ENCODE measurements at regions not wholly inside any gene's neighbourhood (a gene's known extent, or its start where the extent isn't known, plus 50 kb on each side); places are given as distances from the start of the nearest gene placed in this dataset.
"Not testable (repeated sequence)": the region's sequence is repeated elsewhere in the genome, so short reads cannot be mapped to it uniquely, and the experiment has no call there.

DNA sequence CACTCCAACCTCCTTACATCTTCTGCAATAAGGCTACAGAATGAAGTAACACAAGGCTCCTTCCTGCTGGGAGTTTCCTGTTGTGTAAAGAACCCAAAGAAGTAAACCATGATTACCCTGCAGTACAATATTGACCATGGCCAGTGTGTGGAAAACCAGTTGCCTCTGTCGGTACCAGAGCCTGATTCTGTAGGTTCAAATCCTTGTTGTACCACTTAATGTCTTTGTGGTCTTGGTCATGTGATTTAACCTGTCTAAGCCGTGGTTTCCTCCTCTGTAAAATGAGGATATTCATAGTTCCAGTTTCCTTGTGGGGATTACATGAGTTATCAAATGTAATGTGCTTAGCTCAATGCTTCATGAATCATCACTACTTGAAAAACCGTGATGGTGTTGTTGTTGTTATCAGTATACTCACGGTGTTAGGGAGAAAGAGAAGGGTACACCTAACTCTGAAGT, 60.3 kb upstream of the PRELID3B start:
- no peak for DNase-seq
- Histone ChIP-seq H2BK15ac (ENCODE audit: low read depth, poor library complexity, severe bottlenecking) (no peak overlapping the region), H3K36me3 (ENCODE audit: control insufficient read depth in 1 of 2, insufficient read depth in 2 of 2, low read depth in 1 of 2, low read length in 2 of 2) (no peaks in the 10 kb centered on the region), H3K4me2 (ENCODE audit: low read length, poor library complexity, severe bottlenecking) (no peak overlapping the region), H4K8ac (ENCODE audit: low read length) (no peak overlapping the region), H2BK5ac (ENCODE audit: low read depth, low read length, poor library complexity, severe bottlenecking) (no peak overlapping the region), H3K4me3 (ENCODE audit: insufficient read depth in 1 of 2, low read depth in 1 of 2, low read length in 2 of 2) (no peak overlapping the region), H2BK12ac (ENCODE audit: low read length in 2 of 2) (no peak overlapping the region), H3K79me1 (replicated peaks; ENCODE audit: low read length, poor library complexity, severe bottlenecking) (no peaks in the 10 kb centered on the region), H3K9ac (ENCODE audit: low read length) (no peak overlapping the region), H2BK120ac (ENCODE audit: low read depth, low read length) (no peak overlapping the region), H3K18ac (ENCODE audit: low read depth in 1 of 2, low read length in 2 of 2) (no peak overlapping the region), H3K4me1 (ENCODE audit: control insufficient read depth, insufficient read depth, low read depth, low read length) (no peaks in the 10 kb centered on the region), H3K14ac (ENCODE audit: low read length in 2 of 2) (no peak overlapping the region), H3K27me3 (ENCODE audit: control insufficient read depth in 1 of 2, insufficient read depth in 1 of 2, low read length in 2 of 2) (peaks cover 0 to 29% of the 10 kb centered on the region in 2 experiments), H2AK5ac (ENCODE audit: low read length, severe bottlenecking) (no peak overlapping the region), H2AFZ (ENCODE audit: low read depth, low read length) (no peak overlapping the region), H3K23ac (ENCODE audit: low read length in 2 of 2) (no peak overlapping the region), H3K4ac (ENCODE audit: low read depth in 1 of 2, low read length in 2 of 2) (no peak overlapping the region), H4K91ac (ENCODE audit: low read length) (no peak overlapping the region), H3K27ac (ENCODE audit: low read length, poor library complexity, severe bottlenecking) (no peak overlapping the region), H3K9me3 (ENCODE audit: control insufficient read depth, low read length) (no peaks in the 10 kb centered on the region)
- WGBS, result 63% methylated on average over 4 of the region's 4 CpGs

DNA sequence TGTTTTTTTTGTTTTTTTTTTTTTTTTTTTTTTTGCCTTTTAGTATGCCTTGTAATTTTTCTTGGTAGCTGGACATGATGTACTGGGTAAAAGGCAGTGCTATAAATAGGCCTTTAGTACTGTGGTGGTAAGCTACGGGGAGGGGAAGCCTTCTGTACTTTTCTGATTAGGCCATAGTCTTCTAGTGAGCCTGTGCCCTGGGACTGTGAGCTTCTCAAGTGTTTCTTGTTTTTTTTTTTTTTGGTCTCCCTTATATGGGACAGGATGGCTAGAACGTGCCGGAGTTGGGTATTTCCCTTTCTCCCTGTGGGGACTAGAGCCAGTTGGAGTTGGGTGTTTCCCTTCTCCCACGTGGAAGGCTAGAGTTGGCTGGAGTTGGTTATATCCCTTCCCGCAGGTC, 59.4 kb upstream of the PRELID3B start:
- Histone ChIP-seq H2BK12ac (ENCODE audit: low read length in 2 of 2) (no peak overlapping the region), H4K91ac (ENCODE audit: low read length) (no peak overlapping the region), H3K4me3 (ENCODE audit: insufficient read depth in 1 of 2, low read depth in 1 of 2, low read length in 2 of 2) (no peak overlapping the region), H3K23ac (ENCODE audit: low read length in 2 of 2) (no peak overlapping the region), H3K4me1 (ENCODE audit: control insufficient read depth, insufficient read depth, low read depth, low read length) (no peaks in the 10 kb centered on the region), H3K27ac (ENCODE audit: low read length, poor library complexity, severe bottlenecking) (no peak overlapping the region), H4K8ac (ENCODE audit: low read length) (no peak overlapping the region), H3K9ac (ENCODE audit: low read length) (no peak overlapping the region), H3K9me3 (ENCODE audit: control insufficient read depth, low read length) (no peaks in the 10 kb centered on the region), H2BK120ac (ENCODE audit: low read depth, low read length) (no peak overlapping the region), H2AFZ (ENCODE audit: low read depth, low read length) (no peak overlapping the region), H3K4ac (ENCODE audit: low read depth in 1 of 2, low read length in 2 of 2) (no peak overlapping the region), H3K36me3 (ENCODE audit: control insufficient read depth in 1 of 2, insufficient read depth in 2 of 2, low read depth in 1 of 2, low read length in 2 of 2) (no peaks in the 10 kb centered on the region), H2BK15ac (ENCODE audit: low read depth, poor library complexity, severe bottlenecking) (no peak overlapping the region), H2AK5ac (ENCODE audit: low read length, severe bottlenecking) (no peak overlapping the region), H3K18ac (ENCODE audit: low read depth in 1 of 2, low read length in 2 of 2) (no peak overlapping the region), H3K79me1 (replicated peaks; ENCODE audit: low read length, poor library complexity, severe bottlenecking) (no peaks in the 10 kb centered on the region), H2BK5ac (ENCODE audit: low read depth, low read length, poor library complexity, severe bottlenecking) (no peak overlapping the region), H3K4me2 (ENCODE audit: low read length, poor library complexity, severe bottlenecking) (no peak overlapping the region), H3K27me3 (ENCODE audit: control insufficient read depth in 1 of 2, insufficient read depth in 1 of 2, low read length in 2 of 2) (peaks cover 0 to 32% of the 10 kb centered on the region in 2 experiments), H3K14ac (ENCODE audit: low read length in 2 of 2) (no peak overlapping the region)
- no peak for DNase-seq
- WGBS, result 59% methylated on average over 5 of the region's 5 CpGs

DNA sequence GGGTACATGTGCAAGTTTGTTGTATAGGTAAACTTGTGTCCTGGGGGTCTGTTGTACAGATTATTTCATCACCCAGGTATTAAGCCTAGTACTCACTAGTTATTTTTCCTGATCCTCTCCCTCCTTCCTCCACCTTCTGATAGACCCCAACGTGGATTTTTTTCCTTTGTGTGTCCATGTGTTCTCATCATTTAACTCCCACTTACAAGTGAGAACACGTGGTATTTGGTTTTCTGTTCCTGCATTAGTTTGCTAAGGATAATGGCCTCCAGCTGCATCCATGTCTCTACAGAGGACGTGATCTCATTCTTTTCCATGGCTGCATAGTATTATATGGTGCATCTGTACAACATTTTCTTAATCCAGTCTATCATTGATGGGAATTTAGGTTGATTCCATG, 57.3 kb upstream of the PRELID3B start:
- H3K27ac ChIP-seq (ENCODE audit: low read length, poor library complexity, severe bottlenecking); H2BK12ac ChIP-seq (ENCODE audit: low read length in 2 of 2); H2AK5ac ChIP-seq (ENCODE audit: low read length, severe bottlenecking); H3K4me3 ChIP-seq (ENCODE audit: insufficient read depth in 1 of 2, low read depth in 1 of 2, low read length in 2 of 2); H2AFZ ChIP-seq (ENCODE audit: low read depth, low read length); H4K8ac ChIP-seq (ENCODE audit: low read length); H3K9ac ChIP-seq (ENCODE audit: low read length); H2BK15ac ChIP-seq (ENCODE audit: low read depth, poor library complexity, severe bottlenecking); H3K4ac ChIP-seq (ENCODE audit: low read depth in 1 of 2, low read length in 2 of 2); H3K4me1 ChIP-seq (ENCODE audit: control insufficient read depth, insufficient read depth, low read depth, low read length); H3K18ac ChIP-seq (ENCODE audit: low read depth in 1 of 2, low read length in 2 of 2); DNase-seq; H3K14ac ChIP-seq (ENCODE audit: low read length in 2 of 2); H4K91ac ChIP-seq (ENCODE audit: low read length); H3K79me1 ChIP-seq (replicated peaks; ENCODE audit: low read length, poor library complexity, severe bottlenecking); H2BK5ac ChIP-seq (ENCODE audit: low read depth, low read length, poor library complexity, severe bottlenecking); H3K4me2 ChIP-seq (ENCODE audit: low read length, poor library complexity, severe bottlenecking); H3K9me3 ChIP-seq (ENCODE audit: control insufficient read depth, low read length); H3K23ac ChIP-seq (ENCODE audit: low read length in 2 of 2); H3K36me3 ChIP-seq (ENCODE audit: control insufficient read depth in 1 of 2, insufficient read depth in 2 of 2, low read depth in 1 of 2, low read length in 2 of 2); H2BK120ac ChIP-seq (ENCODE audit: low read depth, low read length): not testable (repeated sequence)
- peaks cover 0 to 36% of the 10 kb centered on the region in 2 experiments for H3K27me3 ChIP-seq (ENCODE audit: control insufficient read depth in 1 of 2, insufficient read depth in 1 of 2, low read length in 2 of 2)
- 25% methylated on average over 1 of the region's 3 CpGs for WGBS

DNA sequence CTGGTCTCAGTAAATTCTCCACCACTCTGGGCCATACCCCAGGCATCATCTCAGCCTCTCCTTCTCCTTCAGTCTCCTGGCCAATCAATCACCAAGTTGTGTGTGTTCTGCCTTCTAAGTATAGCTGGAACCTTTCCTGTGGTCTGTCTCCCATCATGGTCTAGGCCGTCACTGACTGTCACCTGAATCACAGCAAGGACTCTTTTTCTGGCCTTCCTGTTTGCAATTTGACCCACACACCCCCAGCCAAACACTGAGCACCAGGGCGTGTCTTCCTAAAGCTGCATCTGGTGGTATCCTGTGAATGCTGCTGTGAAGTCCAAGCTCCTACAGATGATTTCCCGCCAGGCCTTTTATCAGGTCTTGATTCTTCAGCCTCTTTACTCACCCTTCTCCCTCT, 52.6 kb upstream of the PRELID3B start:
- Histone ChIP-seq H3K36me3 (ENCODE audit: control insufficient read depth in 1 of 2, insufficient read depth in 2 of 2, low read depth in 1 of 2, low read length in 2 of 2) (no peaks in the 10 kb centered on the region), H2AFZ (ENCODE audit: low read depth, low read length) (no peak overlapping the region), H4K91ac (ENCODE audit: low read length) (no peak overlapping the region), H3K4me2 (ENCODE audit: low read length, poor library complexity, severe bottlenecking) (no peak overlapping the region), H2BK12ac (ENCODE audit: low read length in 2 of 2) (no peak overlapping the region), H2BK15ac (ENCODE audit: low read depth, poor library complexity, severe bottlenecking) (no peak overlapping the region), H3K9me3 (ENCODE audit: control insufficient read depth, low read length) (no peaks in the 10 kb centered on the region), H3K4me1 (ENCODE audit: control insufficient read depth, insufficient read depth, low read depth, low read length) (no peaks in the 10 kb centered on the region), H3K79me1 (replicated peaks; ENCODE audit: low read length, poor library complexity, severe bottlenecking) (no peaks in the 10 kb centered on the region), H3K27ac (ENCODE audit: low read length, poor library complexity, severe bottlenecking) (no peak overlapping the region), H2BK5ac (ENCODE audit: low read depth, low read length, poor library complexity, severe bottlenecking) (no peak overlapping the region), H4K8ac (ENCODE audit: low read length) (no peak overlapping the region), H3K4ac (ENCODE audit: low read depth in 1 of 2, low read length in 2 of 2) (no peak overlapping the region), H3K14ac (ENCODE audit: low read length in 2 of 2) (no peak overlapping the region), H2BK120ac (ENCODE audit: low read depth, low read length) (no peak overlapping the region), H3K23ac (ENCODE audit: low read length in 2 of 2) (no peak overlapping the region), H3K27me3 (ENCODE audit: control insufficient read depth in 1 of 2, insufficient read depth in 1 of 2, low read length in 2 of 2) (peaks cover 0 to 55% of the 10 kb centered on the region in 2 experiments), H3K4me3 (ENCODE audit: insufficient read depth in 1 of 2, low read depth in 1 of 2, low read length in 2 of 2) (no peak overlapping the region), H3K18ac (ENCODE audit: low read depth in 1 of 2, low read length in 2 of 2) (no peak overlapping the region), H2AK5ac (ENCODE audit: low read length, severe bottlenecking) (no peak overlapping the region), H3K9ac (ENCODE audit: low read length) (no peak overlapping the region)
- WGBS, result 54% methylated on average over 3 of the region's 3 CpGs
- no peak for DNase-seq

All from mesenchymal stem cell (in vitro differentiated cells and primary cell).